Hepatocyte (in vitro differentiated cells): ENCODE measurements at regions not wholly inside any gene's neighbourhood (a gene's known extent, or its start where the extent isn't known, plus 50 kb on each side); places are given as distances from the start of the nearest gene placed in this dataset.

Source experiments
- CTCF ChIP-seq: fragments of 200-600 bp; sonication (generic); IDR thresholded peaks from 2 replicates; pipeline ENCODE4 v1.5.1; 2016; ENCODE audit warnings: antibody characterized with exemption, mild to moderate bottlenecking; ENCODE audit not compliant: poor library complexity
- EZH2 ChIP-seq: fragments of 200-600 bp; sonication (generic); IDR thresholded peaks from 2 replicates; pipeline ENCODE4 v1.6.1; 2016; ENCODE audit warnings: antibody characterized with exemption, mild to moderate bottlenecking, borderline replicate concordance
- EZH2phosphoT487 ChIP-seq: fragments of 200-600 bp; sonication (generic); IDR thresholded peaks from one replicate; pipeline ENCODE4 v1.6.1; 2018; ENCODE audit warnings: antibody characterized with exemption, mild to moderate bottlenecking, low read depth, moderate library complexity; ENCODE audit not compliant: unreplicated experiment, severe bottlenecking

DNA sequence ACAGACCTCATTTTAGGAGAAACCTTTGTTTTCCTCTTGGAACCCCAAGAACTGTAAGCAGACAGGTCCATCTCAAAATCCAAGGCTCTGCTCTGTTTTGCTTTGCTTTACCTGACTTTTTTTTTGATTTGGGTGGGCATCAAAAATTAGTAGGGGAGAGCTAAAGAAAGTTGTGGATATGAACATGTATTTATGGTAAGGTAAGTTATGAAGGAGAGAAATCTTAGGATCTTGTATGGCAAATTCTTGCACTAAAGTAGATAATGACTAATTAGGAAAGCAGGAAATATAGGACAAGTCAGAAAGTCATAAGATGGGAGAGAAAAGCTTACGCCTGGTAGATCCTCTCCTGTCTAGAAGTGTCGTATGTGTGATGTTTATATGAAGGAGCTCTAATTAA is 116.1 kb upstream of the VPREB1 start:
- no peak for TF ChIP-seq CTCF
- no peak for TF ChIP-seq EZH2phosphoT487
- no peak for TF ChIP-seq EZH2
